ENCODE measurements at regions not wholly inside any gene's neighbourhood (a gene's known extent, or its start where the extent isn't known, plus 50 kb on each side); places are given as distances from the start of the nearest gene placed in this dataset.

DNA sequence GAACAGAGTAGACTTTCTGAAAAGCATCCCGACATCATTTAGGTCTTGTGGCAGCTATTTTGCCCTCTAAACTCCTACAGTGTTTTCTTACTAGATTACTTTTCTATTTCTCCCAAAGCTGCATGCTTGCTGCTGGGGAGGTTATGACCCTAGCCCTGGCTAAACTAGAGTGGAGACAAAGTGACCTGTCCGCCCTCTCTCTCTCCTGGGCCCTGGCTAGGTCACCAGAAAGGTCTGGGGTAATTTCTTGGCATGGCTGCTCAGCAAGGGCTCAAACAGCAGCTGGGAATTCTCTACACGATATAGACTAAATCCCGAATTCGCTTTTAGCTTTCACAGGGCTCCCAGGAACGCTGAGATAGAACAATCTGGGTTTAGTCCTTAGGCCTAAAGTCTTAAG, 84.5 kb upstream of the KCNE2 start:
- TF ChIP-seq EZH2 (IDR thresholded peaks at IDR 0.05; ENCODE audit: borderline replicate concordance) (no peak), EZH2phosphoT487 (IDR thresholded peaks at IDR 0.05; ENCODE audit: low read depth, severe bottlenecking, unreplicated experiment) (no peak)
- TF ChIP-seq, protein P1, sequence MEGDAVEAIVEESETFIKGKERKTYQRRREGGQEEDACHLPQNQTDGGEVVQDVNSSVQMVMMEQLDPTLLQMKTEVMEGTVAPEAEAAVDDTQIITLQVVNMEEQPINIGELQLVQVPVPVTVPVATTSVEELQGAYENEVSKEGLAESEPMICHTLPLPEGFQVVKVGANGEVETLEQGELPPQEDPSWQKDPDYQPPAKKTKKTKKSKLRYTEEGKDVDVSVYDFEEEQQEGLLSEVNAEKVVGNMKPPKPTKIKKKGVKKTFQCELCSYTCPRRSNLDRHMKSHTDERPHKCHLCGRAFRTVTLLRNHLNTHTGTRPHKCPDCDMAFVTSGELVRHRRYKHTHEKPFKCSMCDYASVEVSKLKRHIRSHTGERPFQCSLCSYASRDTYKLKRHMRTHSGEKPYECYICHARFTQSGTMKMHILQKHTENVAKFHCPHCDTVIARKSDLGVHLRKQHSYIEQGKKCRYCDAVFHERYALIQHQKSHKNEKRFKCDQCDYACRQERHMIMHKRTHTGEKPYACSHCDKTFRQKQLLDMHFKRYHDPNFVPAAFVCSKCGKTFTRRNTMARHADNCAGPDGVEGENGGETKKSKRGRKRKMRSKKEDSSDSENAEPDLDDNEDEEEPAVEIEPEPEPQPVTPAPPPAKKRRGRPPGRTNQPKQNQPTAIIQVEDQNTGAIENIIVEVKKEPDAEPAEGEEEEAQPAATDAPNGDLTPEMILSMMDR (IDR thresholded peaks at IDR 0.05; ENCODE audit: poor library complexity), result no peak

All from hepatocyte (in vitro differentiated cells).